ENCODE measurements at regions not wholly inside any gene's neighbourhood (a gene's known extent, or its start where the extent isn't known, plus 50 kb on each side); places are given as distances from the start of the nearest gene placed in this dataset.
"Not testable (repeated sequence)": the region's sequence is repeated elsewhere in the genome, so short reads cannot be mapped to it uniquely, and the experiment has no call there.

DNA sequence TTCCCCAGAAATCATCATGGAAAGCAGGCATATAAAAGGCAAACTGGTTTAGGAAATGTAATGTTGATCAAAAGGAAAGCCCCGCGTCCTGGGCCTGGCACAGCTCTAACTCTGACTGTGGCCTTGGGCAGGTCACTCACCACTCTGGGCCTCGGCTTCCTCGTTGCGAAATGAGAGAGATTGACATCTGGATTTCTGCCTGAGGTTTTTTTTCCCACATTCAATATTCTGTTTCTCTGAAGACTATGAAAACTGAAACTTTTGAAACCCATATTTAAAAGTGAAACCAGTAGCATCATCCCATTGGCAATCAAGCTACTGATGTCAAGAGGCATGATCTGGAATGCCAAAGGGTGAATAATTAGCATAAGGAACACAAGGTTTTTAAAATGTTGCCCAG, 369.7 kb upstream of the NPVF start:
- no peaks in the 10 kb centered on the region for H3K36me3 ChIP-seq (ENCODE audit: insufficient read depth, low read length)
- TF ChIP-seq FOXP2 (optimal IDR thresholded peaks at IDR 0.05; ENCODE audit: control extremely low read depth, extremely low read length, insufficient read depth), result no peak
- no peak for TF ChIP-seq POLR2AphosphoS5 (IDR thresholded peaks at IDR 0.05; ENCODE audit: borderline replicate concordance, low read depth, low read length)
- TF ChIP-seq EZH2 (IDR thresholded peaks at IDR 0.05), result no peak
- H3K9ac ChIP-seq (ENCODE audit: insufficient read length), result no peak overlapping the region
- no peak overlapping the region for H3K27ac ChIP-seq
- no peaks in the 10 kb centered on the region for H3K9me3 ChIP-seq (ENCODE audit: low read depth, low read length)
- no peak overlapping the region for H3K4me3 ChIP-seq
- no peak for DNase-seq (ENCODE audit: low read depth, low spot score)

GRCh38 chr7:25598765-25599164, 370.5 kb upstream of the NPVF start:
- Histone ChIP-seq H3K4me3 (no peak overlapping the region), H3K9ac (ENCODE audit: insufficient read length) (no peak overlapping the region), H3K36me3 (ENCODE audit: insufficient read depth, low read length) (no peaks in the 10 kb centered on the region), H3K9me3 (ENCODE audit: low read depth, low read length) (no peaks in the 10 kb centered on the region), H3K27ac (no peak overlapping the region)
- TF ChIP-seq FOXP2 (optimal IDR thresholded peaks at IDR 0.05; ENCODE audit: control extremely low read depth, extremely low read length, insufficient read depth), result no peak
- no peak for TF ChIP-seq EZH2 (IDR thresholded peaks at IDR 0.05)
- TF ChIP-seq POLR2AphosphoS5 (IDR thresholded peaks at IDR 0.05; ENCODE audit: borderline replicate concordance, low read depth, low read length), result no peak
- DNase-seq (ENCODE audit: low read depth, low spot score), result no peak

DNA sequence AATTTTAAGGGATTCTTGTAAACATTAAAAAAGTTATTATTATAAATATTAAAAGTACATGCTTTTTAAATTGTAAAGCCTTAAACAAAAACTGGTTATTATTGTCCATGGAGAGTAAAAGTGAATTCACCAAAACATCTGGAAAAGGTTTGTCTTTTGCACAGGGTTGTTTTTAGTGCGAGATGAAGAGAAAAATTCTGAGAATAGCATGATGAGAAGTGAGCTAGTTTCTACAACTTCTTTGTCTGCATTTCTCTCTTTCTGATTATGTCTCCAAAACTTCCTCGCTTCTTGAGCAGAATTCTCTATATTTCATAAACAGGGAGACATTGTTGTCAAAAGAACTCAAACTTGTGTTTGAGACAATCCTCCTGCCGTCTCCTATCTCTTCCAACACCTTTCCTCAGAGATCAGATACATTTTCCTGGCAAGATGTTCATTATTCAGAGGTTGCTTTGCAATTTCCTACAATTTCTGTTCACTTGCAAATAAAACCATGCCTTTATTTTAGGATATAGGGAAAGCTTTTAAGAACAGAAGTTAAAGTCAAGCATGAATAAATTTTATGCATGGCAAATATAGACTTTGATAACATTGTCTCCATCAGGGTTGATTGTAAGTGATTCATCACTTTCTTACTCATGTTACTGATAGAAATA, 372.1 kb upstream of the NPVF start:
- Histone ChIP-seq H3K36me3 (ENCODE audit: insufficient read depth, low read length) (no peaks in the 10 kb centered on the region), H3K27ac (no peak overlapping the region), H3K9ac (ENCODE audit: insufficient read length) (no peak overlapping the region), H3K4me3 (no peak overlapping the region), H3K9me3 (ENCODE audit: low read depth, low read length) (no peaks in the 10 kb centered on the region)
- no peak for DNase-seq (ENCODE audit: low read depth, low spot score)
- TF ChIP-seq FOXP2 (optimal IDR thresholded peaks at IDR 0.05; ENCODE audit: control extremely low read depth, extremely low read length, insufficient read depth) (no peak), EZH2 (IDR thresholded peaks at IDR 0.05) (no peak), POLR2AphosphoS5 (IDR thresholded peaks at IDR 0.05; ENCODE audit: borderline replicate concordance, low read depth, low read length) (no peak)

DNA sequence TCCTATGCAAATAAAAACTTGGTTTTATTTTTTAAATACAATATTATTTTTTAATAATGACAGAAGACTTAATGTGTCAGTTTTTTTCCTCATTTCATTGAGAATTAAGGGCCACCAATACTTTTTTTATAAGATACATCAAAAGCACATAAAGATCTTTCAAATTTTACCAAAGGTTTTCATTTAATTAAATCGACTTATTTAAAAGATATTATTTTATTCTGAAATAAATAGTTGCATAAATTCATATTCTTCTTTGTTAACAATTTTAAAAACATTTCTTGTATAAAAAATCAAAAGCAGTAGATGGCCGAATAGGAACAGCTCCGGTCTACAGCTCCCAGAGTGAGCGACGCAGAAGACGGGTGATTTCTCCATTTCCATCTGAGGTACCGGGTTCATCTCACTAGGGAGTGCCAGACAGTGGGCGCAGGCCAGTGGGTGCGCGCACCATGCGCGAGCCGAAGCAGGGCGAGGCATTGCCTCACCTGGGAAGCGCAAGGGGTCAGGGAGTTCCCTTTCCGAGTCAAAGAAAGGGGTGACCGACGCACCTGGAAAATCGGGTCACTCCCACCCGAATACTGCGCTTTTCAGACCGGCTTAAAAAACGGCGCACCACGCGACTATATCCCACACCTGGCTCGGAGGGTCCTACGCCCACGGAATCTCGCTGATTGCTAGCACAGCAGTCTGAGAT, 374.6 kb upstream of the NPVF start:
- DNase-seq (ENCODE audit: low read depth, low spot score); H3K36me3 ChIP-seq (ENCODE audit: insufficient read depth, low read length); H3K9ac ChIP-seq (ENCODE audit: insufficient read length); H3K9me3 ChIP-seq (ENCODE audit: low read depth, low read length); H3K27ac ChIP-seq; H3K4me3 ChIP-seq: not testable (repeated sequence)

DNA sequence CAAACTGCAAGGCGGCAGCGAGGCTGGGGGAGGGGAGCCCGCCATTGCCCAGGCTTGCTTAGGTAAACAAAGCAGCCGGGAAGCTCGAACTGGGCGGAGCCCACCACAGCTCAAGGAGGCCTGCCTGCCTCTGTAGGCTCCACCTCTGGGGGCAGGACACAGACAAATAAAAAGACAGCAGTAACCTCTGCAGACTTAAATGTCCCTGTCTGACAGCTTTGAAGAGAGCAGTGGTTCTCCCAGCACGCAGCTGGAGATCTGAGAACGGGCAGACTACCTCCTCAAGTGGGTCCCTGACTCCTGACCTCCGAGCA, 375.1 kb upstream of the NPVF start:
- not testable (repeated sequence) for H3K36me3 ChIP-seq (ENCODE audit: insufficient read depth, low read length); H3K4me3 ChIP-seq; DNase-seq (ENCODE audit: low read depth, low spot score); H3K27ac ChIP-seq; H3K9me3 ChIP-seq (ENCODE audit: low read depth, low read length); H3K9ac ChIP-seq (ENCODE audit: insufficient read length)

DNA sequence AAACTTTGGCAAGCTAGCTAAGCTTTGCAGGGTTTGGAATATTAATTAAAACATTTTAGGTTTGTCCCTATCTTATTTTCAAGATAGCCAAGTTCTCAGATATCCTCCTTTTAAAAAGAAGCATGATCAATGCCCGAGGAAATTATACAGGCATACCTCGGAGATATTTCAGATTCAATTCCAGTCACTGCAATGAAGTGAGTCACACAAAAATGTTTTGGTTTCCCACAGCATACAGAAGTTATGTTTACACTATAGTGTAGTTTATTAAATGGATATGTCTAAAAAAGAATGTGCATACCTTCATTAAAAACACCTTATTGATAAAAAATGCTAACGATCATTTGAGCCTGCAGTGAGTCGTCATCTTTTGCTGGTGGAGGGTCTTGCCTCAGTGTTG, 382.9 kb upstream of the NPVF start:
- no peak for DNase-seq (ENCODE audit: low read depth, low spot score)
- Histone ChIP-seq H3K9me3 (ENCODE audit: low read depth, low read length) (no peaks in the 10 kb centered on the region), H3K4me3 (no peak overlapping the region), H3K36me3 (ENCODE audit: insufficient read depth, low read length) (no peaks in the 10 kb centered on the region), H3K9ac (ENCODE audit: insufficient read length) (no peak overlapping the region), H3K27ac (no peak overlapping the region)
- no peak for TF ChIP-seq POLR2AphosphoS5 (IDR thresholded peaks at IDR 0.05; ENCODE audit: borderline replicate concordance, low read depth, low read length)
- TF ChIP-seq FOXP2 (optimal IDR thresholded peaks at IDR 0.05; ENCODE audit: control extremely low read depth, extremely low read length, insufficient read depth), result no peak
- TF ChIP-seq EZH2 (IDR thresholded peaks at IDR 0.05), result no peak

DNA sequence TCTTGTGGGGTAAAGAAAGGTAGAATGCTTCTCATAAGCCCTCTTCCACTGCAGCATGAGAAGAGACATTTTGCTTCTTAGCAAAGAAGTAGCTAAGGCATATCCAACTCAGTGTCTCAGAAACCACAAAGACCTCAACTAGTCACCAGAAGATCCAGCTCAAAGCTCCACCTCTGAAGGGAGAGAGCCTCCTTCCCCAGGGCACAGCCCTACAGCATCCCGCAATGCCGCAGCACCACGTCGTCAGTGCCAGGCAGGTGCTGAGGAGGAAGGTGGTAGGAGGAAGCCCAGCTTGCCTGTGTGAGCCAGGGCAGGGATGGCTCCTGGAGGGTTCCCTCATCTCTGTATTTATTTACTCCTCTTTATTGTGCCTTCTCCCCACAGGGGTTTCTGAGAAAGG, 385.6 kb upstream of the NPVF start:
- no peak for DNase-seq (ENCODE audit: low read depth, low spot score)
- Histone ChIP-seq H3K27ac (no peak overlapping the region), H3K36me3 (ENCODE audit: insufficient read depth, low read length) (no peaks in the 10 kb centered on the region), H3K4me3 (no peak overlapping the region), H3K9me3 (ENCODE audit: low read depth, low read length) (no peaks in the 10 kb centered on the region), H3K9ac (ENCODE audit: insufficient read length) (no peak overlapping the region)
- TF ChIP-seq EZH2 (IDR thresholded peaks at IDR 0.05), result no peak
- no peak for TF ChIP-seq POLR2AphosphoS5 (IDR thresholded peaks at IDR 0.05; ENCODE audit: borderline replicate concordance, low read depth, low read length)
- TF ChIP-seq FOXP2 (optimal IDR thresholded peaks at IDR 0.05; ENCODE audit: control extremely low read depth, extremely low read length, insufficient read depth), result no peak

DNA sequence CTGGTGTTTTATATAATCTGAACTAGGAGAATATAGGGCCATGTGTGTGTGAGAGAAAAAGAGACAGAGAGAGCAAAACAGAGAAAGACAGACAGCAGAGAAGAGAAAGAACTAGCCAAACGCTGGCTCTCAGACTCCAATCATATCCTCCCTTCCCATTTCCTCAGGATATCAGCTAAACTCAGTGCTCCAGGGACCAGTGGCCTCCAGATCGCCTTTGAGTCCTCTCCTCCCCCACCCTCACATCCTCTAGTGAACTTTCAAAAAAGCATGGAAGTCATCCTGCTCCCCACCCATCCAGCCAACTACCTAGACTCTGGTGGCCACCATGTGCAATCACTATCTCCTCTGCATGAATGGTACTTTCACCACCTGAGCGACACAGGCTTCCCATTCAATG, 386.1 kb upstream of the NPVF start:
- H3K36me3 ChIP-seq (ENCODE audit: insufficient read depth, low read length), result no peaks in the 10 kb centered on the region
- H3K4me3 ChIP-seq, result no peak overlapping the region
- no peak for TF ChIP-seq POLR2AphosphoS5 (IDR thresholded peaks at IDR 0.05; ENCODE audit: borderline replicate concordance, low read depth, low read length)
- no peak for TF ChIP-seq FOXP2 (optimal IDR thresholded peaks at IDR 0.05; ENCODE audit: control extremely low read depth, extremely low read length, insufficient read depth)
- TF ChIP-seq EZH2 (IDR thresholded peaks at IDR 0.05), result no peak
- no peaks in the 10 kb centered on the region for H3K9me3 ChIP-seq (ENCODE audit: low read depth, low read length)
- H3K27ac ChIP-seq, result no peak overlapping the region
- H3K9ac ChIP-seq (ENCODE audit: insufficient read length), result no peak overlapping the region
- no peak for DNase-seq (ENCODE audit: low read depth, low spot score)

GRCh38 chr7:25615003-25615402, 386.7 kb upstream of the NPVF start:
- TF ChIP-seq FOXP2 (optimal IDR thresholded peaks at IDR 0.05; ENCODE audit: control extremely low read depth, extremely low read length, insufficient read depth) (no peak), POLR2AphosphoS5 (IDR thresholded peaks at IDR 0.05; ENCODE audit: borderline replicate concordance, low read depth, low read length) (no peak), EZH2 (IDR thresholded peaks at IDR 0.05) (no peak)

More at GRCh38 chr7:25615003-25615402, 386.7 kb upstream of the NPVF start:
- no peak overlapping the region for H3K27ac ChIP-seq
- H3K9me3 ChIP-seq (ENCODE audit: low read depth, low read length), result no peaks in the 10 kb centered on the region
- no peak for DNase-seq (ENCODE audit: low read depth, low spot score)
- no peak overlapping the region for H3K9ac ChIP-seq (ENCODE audit: insufficient read length)
- H3K36me3 ChIP-seq (ENCODE audit: insufficient read depth, low read length), result no peaks in the 10 kb centered on the region
- no peak overlapping the region for H3K4me3 ChIP-seq

Data from SK-N-MC (cell line).